GM18867 (cell line): ENCODE measurements at regions not wholly inside any gene's neighbourhood (a gene's known extent, or its start where the extent isn't known, plus 50 kb on each side); places are given as distances from the start of the nearest gene placed in this dataset.

Experiments used
- ATAC-seq: cut with Tn5 transposase; IDR thresholded peaks from one replicate; pipeline ENCODE4 v1.9.1; 2021; ENCODE audit warnings: mild to moderate bottlenecking, moderate library complexity; ENCODE audit not compliant: unreplicated experiment

GRCh38 chr2:126792993-126793392 is 105.7 kb upstream of the TEX51 start:
- no peak for ATAC-seq

GRCh38 chr2:126793885-126794613 is 104.6 kb upstream of the TEX51 start:
- no peak for ATAC-seq

GRCh38 chr2:126795656-126796055 is 103.0 kb upstream of the TEX51 start:
- ATAC-seq, result no peak

- ATAC-seq, result no peak
These were observed 101.6 kb upstream of the TEX51 start for GRCh38 chr2:126796931-126797621.

GRCh38 chr2:126797622-126798275 is 100.9 kb upstream of the TEX51 start:
- no peak for ATAC-seq

- ATAC-seq, result no peak
These were observed 100.2 kb upstream of the TEX51 start for GRCh38 chr2:126798276-126799140.

GRCh38 chr2:126799301-126799700 is 99.4 kb upstream of the TEX51 start:
- no peak for ATAC-seq

GRCh38 chr2:126801473-126801872 is 97.2 kb upstream of the TEX51 start:
- no peak for ATAC-seq

GRCh38 chr2:126802316-126802715 is 96.4 kb upstream of the TEX51 start:
- ATAC-seq, result no peak

- no peak for ATAC-seq
These were observed 95.8 kb upstream of the TEX51 start for GRCh38 chr2:126802774-126803433.

GRCh38 chr2:126803434-126803775 is 95.3 kb upstream of the TEX51 start:
- no peak for ATAC-seq

GRCh38 chr2:126804347-126804746 is 94.3 kb upstream of the TEX51 start:
- ATAC-seq, result no peak

GRCh38 chr2:126808929-126809328 is 89.8 kb upstream of the TEX51 start:
- ATAC-seq, result no peak

- ATAC-seq, result no peak
These were observed 89.3 kb upstream of the TEX51 start for GRCh38 chr2:126809340-126809739.

GRCh38 chr2:126810001-126810400 is 88.7 kb upstream of the TEX51 start:
- ATAC-seq, result no peak

GRCh38 chr2:126811101-126811500 is 87.6 kb upstream of the TEX51 start:
- no peak for ATAC-seq

- no peak for ATAC-seq
These were observed 81.5 kb upstream of the TEX51 start for GRCh38 chr2:126817172-126817571.

GRCh38 chr2:126822115-126822514 is 76.6 kb upstream of the TEX51 start:
- ATAC-seq, result no peak

- ATAC-seq, result no peak
These were observed 75.8 kb upstream of the TEX51 start for GRCh38 chr2:126822921-126823320.

- no peak for ATAC-seq
These were observed 74.7 kb upstream of the TEX51 start for GRCh38 chr2:126823951-126824350.

- ATAC-seq, result no peak
These were observed 74.0 kb upstream of the TEX51 start for GRCh38 chr2:126824663-126825062.
